ENCODE measurements at regions not wholly inside any gene's neighbourhood (a gene's known extent, or its start where the extent isn't known, plus 50 kb on each side); places are given as distances from the start of the nearest gene placed in this dataset.

- no peaks in the 10 kb centered on the region for H3K27me3 ChIP-seq
- H3K9me3 ChIP-seq, result no peaks in the 10 kb centered on the region
- no peak for DNase-seq (ENCODE audit: low spot score)
- TF ChIP-seq CTCF (IDR thresholded peaks at IDR 0.05), result no peak
- H3K4me3 ChIP-seq, result no peak overlapping the region
- no peak overlapping the region for H3K27ac ChIP-seq
- no peaks in the 10 kb centered on the region for H3K36me3 ChIP-seq
- H3K4me1 ChIP-seq, result no peaks in the 10 kb centered on the region
Observed at GRCh38 chr16:59683709-59684108, 949.6 kb upstream of the GOT2 start.

- no peak for TF ChIP-seq CTCF (IDR thresholded peaks at IDR 0.05)
- Histone ChIP-seq H3K27ac (no peak overlapping the region), H3K4me1 (no peaks in the 10 kb centered on the region), H3K27me3 (no peaks in the 10 kb centered on the region), H3K9me3 (peaks cover 0 to 13% of the 10 kb centered on the region in 2 donors), H3K4me3 (no peak overlapping the region), H3K36me3 (no peaks in the 10 kb centered on the region)
- no peak for DNase-seq (ENCODE audit: low spot score)
Observed at GRCh38 chr16:59665618-59666220, 931.6 kb upstream of the GOT2 start.

- no peak overlapping the region for H3K4me3 ChIP-seq
- no peaks in the 10 kb centered on the region for H3K36me3 ChIP-seq
- H3K27me3 ChIP-seq, result no peaks in the 10 kb centered on the region
- H3K9me3 ChIP-seq, result no peaks in the 10 kb centered on the region
- no peak for TF ChIP-seq CTCF (IDR thresholded peaks at IDR 0.05)
- no peak for DNase-seq (ENCODE audit: low spot score)
- no peaks in the 10 kb centered on the region for H3K4me1 ChIP-seq
- H3K27ac ChIP-seq, result no peak overlapping the region
Observed at GRCh38 chr16:59658572-59658971, 924.5 kb upstream of the GOT2 start.

- Histone ChIP-seq H3K27ac (no peak overlapping the region), H3K36me3 (no peaks in the 10 kb centered on the region), H3K27me3 (no peaks in the 10 kb centered on the region), H3K4me1 (no peaks in the 10 kb centered on the region), H3K9me3 (no peaks in the 10 kb centered on the region), H3K4me3 (no peak overlapping the region)
- no peak for DNase-seq (ENCODE audit: low spot score)
- no peak for TF ChIP-seq CTCF (IDR thresholded peaks at IDR 0.05)
Observed at GRCh38 chr16:59655031-59655430, 920.9 kb upstream of the GOT2 start.

GRCh38 chr16:59654455-59654854 is 920.3 kb upstream of the GOT2 start:
- DNase-seq (ENCODE audit: low spot score), result no peak
- TF ChIP-seq CTCF (IDR thresholded peaks at IDR 0.05), result no peak
- Histone ChIP-seq H3K36me3 (no peaks in the 10 kb centered on the region), H3K27me3 (no peaks in the 10 kb centered on the region), H3K4me3 (no peak overlapping the region), H3K9me3 (no peaks in the 10 kb centered on the region), H3K4me1 (no peaks in the 10 kb centered on the region), H3K27ac (no peak overlapping the region)

- Histone ChIP-seq H3K4me3 (no peak overlapping the region), H3K4me1 (no peaks in the 10 kb centered on the region), H3K36me3 (no peaks in the 10 kb centered on the region), H3K9me3 (no peaks in the 10 kb centered on the region), H3K27ac (no peak overlapping the region), H3K27me3 (no peaks in the 10 kb centered on the region)
- no peak for DNase-seq (ENCODE audit: low spot score)
- TF ChIP-seq CTCF (IDR thresholded peaks at IDR 0.05), result no peak
Observed at GRCh38 chr16:59651662-59652061, 917.5 kb upstream of the GOT2 start.
